ENCODE measurements at regions not wholly inside any gene's neighbourhood (a gene's known extent, or its start where the extent isn't known, plus 50 kb on each side); places are given as distances from the start of the nearest gene placed in this dataset.

- Mint-ChIP-seq H3K4me3 (ENCODE audit: unreplicated experiment) (no peak overlapping the region), H3K36me3 (ENCODE audit: unreplicated experiment) (no peaks in the 10 kb centered on the region), H3K27me3 (ENCODE audit: unreplicated experiment) (peaks cover 2% of the 10 kb centered on the region), H3K27ac (ENCODE audit: unreplicated experiment) (no peak overlapping the region), H3K4me1 (ENCODE audit: unreplicated experiment) (peaks cover 18% of the 10 kb centered on the region), H3K9me3 (ENCODE audit: unreplicated experiment) (no peaks in the 10 kb centered on the region)
- no peak for DNase-seq (ENCODE audit: extremely low spot score, unreplicated experiment)
- no peak for TF ChIP-seq CTCF (IDR thresholded peaks at IDR 0.05)
Observed at GRCh38 chr13:76685938-76686337, 200.3 kb downstream of the KCTD12 start.

DNA sequence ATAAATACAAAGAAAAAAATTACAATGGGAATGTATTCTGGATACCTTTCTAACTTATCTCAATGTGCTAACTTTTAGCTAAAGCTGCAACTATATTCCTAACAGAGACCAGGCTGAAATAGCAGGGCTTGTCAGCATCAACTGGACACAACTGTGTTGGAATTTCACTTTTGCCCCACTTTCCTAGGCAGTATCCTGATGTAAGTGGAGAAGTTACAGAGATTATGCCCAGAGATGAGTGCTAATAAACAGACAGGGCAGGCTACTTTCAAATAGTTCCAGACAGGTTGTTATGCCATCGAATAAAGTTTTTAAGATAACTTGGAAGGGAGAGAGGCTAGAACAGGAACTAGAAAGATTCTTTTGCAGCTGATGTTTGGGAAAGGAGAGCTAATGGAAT, 201.9 kb downstream of the KCTD12 start:
- no peak for TF ChIP-seq CTCF (IDR thresholded peaks at IDR 0.05)
- DNase-seq (ENCODE audit: extremely low spot score, unreplicated experiment): no peak
- H3K9me3 Mint-ChIP-seq (ENCODE audit: unreplicated experiment): no peaks in the 10 kb centered on the region
- no peak overlapping the region for H3K4me3 Mint-ChIP-seq (ENCODE audit: unreplicated experiment)
- H3K27me3 Mint-ChIP-seq (ENCODE audit: unreplicated experiment): peaks cover 2% of the 10 kb centered on the region
- no peak overlapping the region for H3K27ac Mint-ChIP-seq (ENCODE audit: unreplicated experiment)
- H3K4me1 Mint-ChIP-seq (ENCODE audit: unreplicated experiment): peaks cover 18% of the 10 kb centered on the region
- no peaks in the 10 kb centered on the region for H3K36me3 Mint-ChIP-seq (ENCODE audit: unreplicated experiment)

- no peak for TF ChIP-seq CTCF (IDR thresholded peaks at IDR 0.05)
- H3K27me3 Mint-ChIP-seq (ENCODE audit: unreplicated experiment): peaks cover 2% of the 10 kb centered on the region
- DNase-seq (ENCODE audit: extremely low spot score, unreplicated experiment): no peak
- H3K27ac Mint-ChIP-seq (ENCODE audit: unreplicated experiment): no peak overlapping the region
- H3K4me1 Mint-ChIP-seq (ENCODE audit: unreplicated experiment): peaks cover 18% of the 10 kb centered on the region
- H3K9me3 Mint-ChIP-seq (ENCODE audit: unreplicated experiment): no peaks in the 10 kb centered on the region
- no peak overlapping the region for H3K4me3 Mint-ChIP-seq (ENCODE audit: unreplicated experiment)
- H3K36me3 Mint-ChIP-seq (ENCODE audit: unreplicated experiment): no peaks in the 10 kb centered on the region
Observed at GRCh38 chr13:76683854-76684253, 202.4 kb downstream of the KCTD12 start.

GRCh38 chr13:76683168-76683567, 203.0 kb downstream of the KCTD12 start:
- peaks cover 2% of the 10 kb centered on the region for H3K27me3 Mint-ChIP-seq (ENCODE audit: unreplicated experiment)
- no peaks in the 10 kb centered on the region for H3K9me3 Mint-ChIP-seq (ENCODE audit: unreplicated experiment)
- no peak overlapping the region for H3K27ac Mint-ChIP-seq (ENCODE audit: unreplicated experiment)
- no peak overlapping the region for H3K4me3 Mint-ChIP-seq (ENCODE audit: unreplicated experiment)
- H3K36me3 Mint-ChIP-seq (ENCODE audit: unreplicated experiment): no peaks in the 10 kb centered on the region
- no peak for TF ChIP-seq CTCF (IDR thresholded peaks at IDR 0.05)
- no peak for DNase-seq (ENCODE audit: extremely low spot score, unreplicated experiment)
- H3K4me1 Mint-ChIP-seq (ENCODE audit: unreplicated experiment): peaks cover 18% of the 10 kb centered on the region

DNA sequence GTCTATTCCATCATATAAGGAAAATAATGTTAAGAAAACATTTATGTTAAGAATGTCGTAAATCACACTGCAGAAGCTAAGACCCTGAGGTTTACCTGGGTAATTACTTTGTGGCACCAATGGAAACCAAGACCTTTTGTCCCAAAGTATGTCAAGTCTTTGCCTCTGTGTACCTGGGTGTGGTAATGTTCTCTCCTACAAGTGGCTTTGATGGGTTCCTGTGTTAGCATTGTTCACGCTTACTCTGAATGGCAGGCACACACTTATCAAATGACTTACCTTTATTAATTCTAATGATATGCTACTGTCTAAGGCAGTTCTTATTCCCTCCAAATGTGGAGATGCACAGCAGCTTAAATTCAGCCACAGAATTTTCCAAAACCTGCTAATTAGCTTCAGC, 206.1 kb downstream of the KCTD12 start:
- DNase-seq (ENCODE audit: extremely low spot score, unreplicated experiment): no peak
- Mint-ChIP-seq H3K4me3 (ENCODE audit: unreplicated experiment) (no peak overlapping the region), H3K4me1 (ENCODE audit: unreplicated experiment) (peaks cover 18% of the 10 kb centered on the region), H3K9me3 (ENCODE audit: unreplicated experiment) (no peaks in the 10 kb centered on the region), H3K27me3 (ENCODE audit: unreplicated experiment) (peaks cover 3% of the 10 kb centered on the region), H3K27ac (ENCODE audit: unreplicated experiment) (no peak overlapping the region), H3K36me3 (ENCODE audit: unreplicated experiment) (no peaks in the 10 kb centered on the region)
- no peak for TF ChIP-seq CTCF (IDR thresholded peaks at IDR 0.05)
